ENCODE measurements at regions not wholly inside any gene's neighbourhood (a gene's known extent, or its start where the extent isn't known, plus 50 kb on each side); places are given as distances from the start of the nearest gene placed in this dataset.
"Not testable (repeated sequence)": the region's sequence is repeated elsewhere in the genome, so short reads cannot be mapped to it uniquely, and the experiment has no call there.

- Mint-ChIP-seq H3K4me1 (ENCODE audit: low read depth) (no peaks in the 10 kb centered on the region), H3K36me3 (ENCODE audit: insufficient read depth) (no peaks in the 10 kb centered on the region), H3K9me3 (ENCODE audit: low read depth) (peaks cover 6% of the 10 kb centered on the region), H3K27me3 (no peaks in the 10 kb centered on the region), H3K4me3 (ENCODE audit: low read depth) (no peak overlapping the region), H3K27ac (no peak overlapping the region)
- TF ChIP-seq CTCF (IDR thresholded peaks at IDR 0.05; ENCODE audit: unreplicated experiment): no peak
- no peak for DNase-seq (ENCODE audit: low spot score, unreplicated experiment)
Measured at GRCh38 chr2:35501076-35501475, 854.5 kb upstream of the CRIM1 start.

- Mint-ChIP-seq H3K4me3 (ENCODE audit: low read depth) (no peak overlapping the region), H3K27me3 (no peaks in the 10 kb centered on the region), H3K4me1 (ENCODE audit: low read depth) (no peaks in the 10 kb centered on the region), H3K9me3 (ENCODE audit: low read depth) (peaks cover 4% of the 10 kb centered on the region), H3K36me3 (ENCODE audit: insufficient read depth) (no peaks in the 10 kb centered on the region), H3K27ac (no peak overlapping the region)
- TF ChIP-seq CTCF (IDR thresholded peaks at IDR 0.05; ENCODE audit: unreplicated experiment): no peak
- DNase-seq (ENCODE audit: low spot score, unreplicated experiment): no peak
Measured at GRCh38 chr2:35496022-35496421, 859.6 kb upstream of the CRIM1 start.

- no peaks in the 10 kb centered on the region for H3K27me3 Mint-ChIP-seq
- peaks cover 4% of the 10 kb centered on the region for H3K9me3 Mint-ChIP-seq (ENCODE audit: low read depth)
- H3K4me3 Mint-ChIP-seq (ENCODE audit: low read depth): no peak overlapping the region
- no peak overlapping the region for H3K27ac Mint-ChIP-seq
- no peak for TF ChIP-seq CTCF (IDR thresholded peaks at IDR 0.05; ENCODE audit: unreplicated experiment)
- no peak for DNase-seq (ENCODE audit: low spot score, unreplicated experiment)
- H3K4me1 Mint-ChIP-seq (ENCODE audit: low read depth): no peaks in the 10 kb centered on the region
- H3K36me3 Mint-ChIP-seq (ENCODE audit: insufficient read depth): no peaks in the 10 kb centered on the region
Measured at GRCh38 chr2:35495182-35495581, 860.4 kb upstream of the CRIM1 start.

GRCh38 chr2:35478121-35478520, 877.5 kb upstream of the CRIM1 start:
- not testable (repeated sequence) for H3K27ac Mint-ChIP-seq; H3K4me1 Mint-ChIP-seq (ENCODE audit: low read depth); DNase-seq (ENCODE audit: low spot score, unreplicated experiment); H3K4me3 Mint-ChIP-seq (ENCODE audit: low read depth); H3K36me3 Mint-ChIP-seq (ENCODE audit: insufficient read depth); H3K27me3 Mint-ChIP-seq
- peaks cover 30% of the 10 kb centered on the region for H3K9me3 Mint-ChIP-seq (ENCODE audit: low read depth)

- no peaks in the 10 kb centered on the region for H3K27me3 Mint-ChIP-seq
- H3K27ac Mint-ChIP-seq: no peak overlapping the region
- no peak overlapping the region for H3K4me3 Mint-ChIP-seq (ENCODE audit: low read depth)
- no peaks in the 10 kb centered on the region for H3K4me1 Mint-ChIP-seq (ENCODE audit: low read depth)
- DNase-seq (ENCODE audit: low spot score, unreplicated experiment): no peak
- TF ChIP-seq CTCF (IDR thresholded peaks at IDR 0.05; ENCODE audit: unreplicated experiment): no peak
- no peaks in the 10 kb centered on the region for H3K36me3 Mint-ChIP-seq (ENCODE audit: insufficient read depth)
- H3K9me3 Mint-ChIP-seq (ENCODE audit: low read depth): no peaks in the 10 kb centered on the region
Measured at GRCh38 chr2:35468245-35468644, 887.3 kb upstream of the CRIM1 start.

GRCh38 chr2:35463805-35464596, 891.6 kb upstream of the CRIM1 start:
- TF ChIP-seq CTCF (IDR thresholded peaks at IDR 0.05; ENCODE audit: unreplicated experiment): no peak
- no peak overlapping the region for H3K27ac Mint-ChIP-seq
- no peaks in the 10 kb centered on the region for H3K4me1 Mint-ChIP-seq (ENCODE audit: low read depth)
- no peaks in the 10 kb centered on the region for H3K36me3 Mint-ChIP-seq (ENCODE audit: insufficient read depth)
- no peaks in the 10 kb centered on the region for H3K9me3 Mint-ChIP-seq (ENCODE audit: low read depth)
- DNase-seq (ENCODE audit: low spot score, unreplicated experiment): no peak
- H3K27me3 Mint-ChIP-seq: no peaks in the 10 kb centered on the region
- no peak overlapping the region for H3K4me3 Mint-ChIP-seq (ENCODE audit: low read depth)
